RWPE1 (cell line): ENCODE measurements at regions not wholly inside any gene's neighbourhood (a gene's known extent, or its start where the extent isn't known, plus 50 kb on each side); places are given as distances from the start of the nearest gene placed in this dataset.

Source experiments
- CTCF ChIA-PET: fragments of 350-600 bp; sonication (Branson Sonifier 250); formaldehyde crosslinking; extraction: SDS; loops from one replicate; lab custom pipeline; 2021; lab: Yijun Ruan, JAX
- POLR2A ChIA-PET: fragments of 400-600 bp; formaldehyde crosslinking; extraction: SDS; loops from one replicate; lab custom pipeline; 2020; ENCODE audit warnings: antibody characterized with exemption; ENCODE audit not compliant: low non-redundant PET; lab: Yijun Ruan, JAX
- DNase-seq: peaks from one replicate; pipeline ENCODE4 v3.0.0; 2012; ENCODE audit warnings: low spot score
- H3K27ac ChIP-seq: fragments of 450-650 bp; 2 replicates; pipeline ENCODE4 v1.5.1; 2017
- TF ChIP-seq, protein P1 (sequence below): fragments of 450-650 bp; conservative IDR thresholded peaks from 2 replicates; pipeline ENCODE4 v1.5.1; 2017; ENCODE audit warnings: low read depth, mild to moderate bottlenecking

DNA sequence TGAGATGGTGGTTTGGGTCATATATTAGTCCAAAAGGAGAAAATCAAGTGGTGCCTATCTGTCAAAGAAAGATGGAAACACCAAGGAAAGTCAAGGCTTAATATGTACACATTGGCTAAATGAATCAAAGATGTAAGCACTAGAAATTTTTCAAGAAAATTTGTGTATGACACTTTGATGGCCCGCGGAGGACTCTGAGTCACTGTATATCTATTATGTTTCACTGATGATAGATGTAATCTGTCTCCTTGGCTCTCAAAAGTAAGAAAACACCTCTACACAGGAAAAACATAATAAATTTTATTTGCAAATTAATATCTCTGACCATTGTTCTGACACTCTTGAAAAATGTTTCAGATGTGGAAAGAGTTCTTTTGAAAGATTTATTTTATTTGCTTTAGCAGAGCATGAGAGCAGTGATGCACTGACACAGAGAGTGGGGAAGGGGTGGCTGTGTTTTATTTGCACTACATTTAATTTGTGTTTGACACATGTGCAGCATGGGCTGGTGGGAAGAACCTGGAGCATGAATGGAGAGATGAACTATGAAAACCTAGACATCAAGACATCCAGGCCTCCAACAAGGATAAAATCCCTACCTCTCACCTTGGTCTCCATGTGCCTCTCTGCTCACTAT is 180.8 kb upstream of the GAS1 start:
- H3K27ac ChIP-seq, result no peak overlapping the region
- no peak for DNase-seq
- ChIA-PET POLR2A (no interaction called here), CTCF (no interaction called here)
- TF ChIP-seq, protein P1, sequence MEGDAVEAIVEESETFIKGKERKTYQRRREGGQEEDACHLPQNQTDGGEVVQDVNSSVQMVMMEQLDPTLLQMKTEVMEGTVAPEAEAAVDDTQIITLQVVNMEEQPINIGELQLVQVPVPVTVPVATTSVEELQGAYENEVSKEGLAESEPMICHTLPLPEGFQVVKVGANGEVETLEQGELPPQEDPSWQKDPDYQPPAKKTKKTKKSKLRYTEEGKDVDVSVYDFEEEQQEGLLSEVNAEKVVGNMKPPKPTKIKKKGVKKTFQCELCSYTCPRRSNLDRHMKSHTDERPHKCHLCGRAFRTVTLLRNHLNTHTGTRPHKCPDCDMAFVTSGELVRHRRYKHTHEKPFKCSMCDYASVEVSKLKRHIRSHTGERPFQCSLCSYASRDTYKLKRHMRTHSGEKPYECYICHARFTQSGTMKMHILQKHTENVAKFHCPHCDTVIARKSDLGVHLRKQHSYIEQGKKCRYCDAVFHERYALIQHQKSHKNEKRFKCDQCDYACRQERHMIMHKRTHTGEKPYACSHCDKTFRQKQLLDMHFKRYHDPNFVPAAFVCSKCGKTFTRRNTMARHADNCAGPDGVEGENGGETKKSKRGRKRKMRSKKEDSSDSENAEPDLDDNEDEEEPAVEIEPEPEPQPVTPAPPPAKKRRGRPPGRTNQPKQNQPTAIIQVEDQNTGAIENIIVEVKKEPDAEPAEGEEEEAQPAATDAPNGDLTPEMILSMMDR, result no peak

DNA sequence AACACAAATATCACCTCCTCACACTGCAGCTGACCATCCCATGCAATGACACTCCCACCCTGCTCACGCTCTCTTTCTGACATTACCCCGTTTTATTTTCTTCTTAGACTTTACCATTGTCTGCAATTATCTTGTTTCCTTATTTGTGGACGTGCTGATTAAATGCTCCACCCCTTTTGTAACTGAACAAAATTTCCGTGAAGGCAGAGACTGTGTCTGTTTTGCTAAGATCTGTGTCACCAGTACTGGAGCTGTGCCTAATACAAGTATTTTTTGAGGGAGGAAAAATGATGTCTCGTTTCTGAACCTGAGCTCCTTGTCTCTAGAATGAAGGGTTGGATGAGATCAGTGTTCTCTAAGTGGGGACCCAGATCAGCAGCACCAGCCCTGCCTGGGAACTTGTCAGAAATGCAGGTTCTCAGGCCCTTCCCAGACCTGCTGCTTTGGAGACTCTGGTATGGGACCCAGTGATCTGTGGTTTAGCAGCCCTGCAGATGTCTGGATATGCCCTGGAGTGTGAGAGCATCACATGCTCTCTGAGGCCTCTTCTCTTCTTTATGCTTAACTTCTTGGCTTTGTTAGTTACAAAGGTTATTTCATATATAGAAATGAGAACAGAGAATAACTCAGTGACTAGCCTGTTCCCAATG is 181.7 kb upstream of the GAS1 start:
- CTCF ChIA-PET, result no interaction called here
- H3K27ac ChIP-seq, result no peak overlapping the region
- TF ChIP-seq, protein P1, result no peak
- POLR2A ChIA-PET, result no interaction called here
- DNase-seq, result no peak

DNA sequence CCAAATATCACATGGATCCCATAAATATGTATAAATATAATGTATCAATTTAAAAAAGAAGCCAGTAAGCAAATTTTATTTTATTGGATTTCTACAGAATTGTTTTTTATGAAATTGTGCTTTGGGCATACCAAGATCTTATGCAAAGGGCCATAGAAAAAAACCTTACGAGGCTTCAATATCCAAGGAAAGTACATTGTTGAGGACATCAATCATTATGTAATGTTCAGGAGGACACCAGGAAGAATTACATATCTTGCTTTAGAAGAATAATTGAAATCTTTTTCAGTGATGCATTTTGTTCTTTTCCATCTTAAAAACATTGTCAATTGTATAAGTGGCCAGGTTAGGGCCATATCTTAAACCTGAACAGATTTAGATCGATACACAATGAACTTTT is 187.8 kb upstream of the GAS1 start:
- CTCF ChIA-PET, result no interaction called here
- DNase-seq, result no peak
- TF ChIP-seq, protein P1, result no peak
- POLR2A ChIA-PET, result no interaction called here
- H3K27ac ChIP-seq, result no peak overlapping the region

DNA sequence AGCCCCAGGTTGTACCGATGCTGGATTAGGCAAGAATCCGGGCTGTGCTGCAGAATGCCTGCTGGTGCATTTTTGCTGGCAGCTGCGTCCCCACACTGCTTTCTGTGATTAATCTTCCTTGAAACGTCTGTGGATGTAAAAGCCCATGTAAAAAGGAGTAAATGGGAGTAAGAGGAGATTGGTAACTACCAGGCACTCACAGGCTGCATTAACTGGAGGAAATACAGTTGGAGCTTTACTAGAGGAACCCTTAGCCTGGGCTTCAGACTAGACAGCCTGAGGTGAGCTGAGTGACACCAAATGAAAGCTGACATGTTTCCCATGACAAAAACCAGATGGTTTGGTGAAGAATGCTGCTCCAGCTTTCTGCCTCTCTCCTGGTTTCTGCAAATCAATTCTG is 190.4 kb upstream of the GAS1 start:
- ChIA-PET POLR2A (no interaction called here), CTCF (no interaction called here)
- TF ChIP-seq, protein P1, result no peak
- no peak for DNase-seq
- no peak overlapping the region for H3K27ac ChIP-seq

DNA sequence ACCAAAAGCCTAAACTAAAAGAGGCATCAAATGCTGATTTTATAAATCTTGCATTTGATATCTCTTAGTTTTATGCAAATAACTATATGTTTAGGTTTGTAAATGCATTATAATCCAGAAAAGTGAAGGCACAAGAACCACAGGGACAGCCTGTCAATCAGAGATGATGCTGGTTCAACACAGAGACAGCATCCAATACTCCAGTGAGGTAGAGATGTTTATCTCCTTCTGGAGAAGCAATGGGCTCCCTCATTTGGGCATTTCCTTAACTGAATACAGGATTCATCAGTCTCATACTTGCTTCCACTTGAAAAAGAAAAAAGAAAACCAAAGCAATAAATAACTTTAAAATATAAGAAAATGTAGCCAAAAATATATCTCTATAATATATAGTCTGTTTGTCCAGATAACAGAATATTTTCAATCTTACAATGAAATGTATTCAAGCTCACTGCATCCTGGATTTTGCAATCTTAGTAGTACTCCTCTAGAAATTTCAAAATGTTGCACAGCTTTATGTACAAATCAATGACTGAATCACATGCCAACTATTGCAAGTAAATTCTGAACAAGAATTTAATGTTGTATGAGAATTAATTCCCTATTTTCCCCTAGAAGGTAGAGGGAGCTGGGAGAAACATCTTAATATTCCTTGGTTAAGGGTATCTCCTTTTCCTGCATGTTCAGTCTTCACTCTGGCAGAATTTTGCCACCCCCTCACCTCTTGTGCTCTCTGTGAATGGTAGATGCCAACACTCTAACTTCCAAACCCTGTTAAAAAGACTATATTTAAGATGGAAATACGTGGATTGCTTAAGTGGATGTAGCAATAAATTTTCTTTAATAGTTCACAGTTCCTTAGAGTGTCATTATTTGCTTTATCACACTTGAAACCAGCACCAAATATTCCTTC is 191.1 kb upstream of the GAS1 start:
- ChIA-PET CTCF (no interaction called here), POLR2A (no interaction called here)
- H3K27ac ChIP-seq, result no peak overlapping the region
- TF ChIP-seq, protein P1, result no peak
- DNase-seq, result no peak

DNA sequence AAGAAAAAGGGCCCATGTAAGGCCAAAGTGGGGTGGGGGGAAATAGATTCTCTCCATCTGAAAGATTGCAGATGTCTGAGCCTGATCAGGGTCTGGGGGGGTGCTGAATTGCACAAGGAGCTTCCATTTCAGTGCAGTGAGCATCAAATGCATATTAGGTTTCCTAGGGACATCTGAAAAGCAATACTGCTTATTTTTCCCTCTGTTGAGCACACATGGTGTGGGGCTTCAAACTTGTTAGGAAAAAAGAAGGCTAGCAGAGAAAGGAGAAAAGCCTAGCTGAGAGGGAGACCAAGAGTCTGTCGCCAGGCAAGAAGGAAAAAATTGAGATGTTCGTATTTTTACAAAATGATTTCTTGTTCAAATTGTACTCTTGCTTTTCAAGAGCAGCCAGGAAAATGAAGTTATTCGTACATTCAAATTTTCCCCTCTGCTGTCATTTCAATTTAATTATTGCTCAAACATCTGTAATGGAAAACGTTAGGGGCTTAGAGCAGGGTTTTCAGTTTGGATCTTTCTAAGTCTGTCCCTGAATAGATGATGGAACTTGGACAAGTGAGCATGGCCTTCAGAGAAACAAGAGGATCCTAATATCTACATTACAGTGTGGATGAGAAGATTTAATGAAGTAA is 191.9 kb upstream of the GAS1 start:
- DNase-seq, result no peak
- POLR2A ChIA-PET, result no interaction called here

More for the DNA sequence above, 191.9 kb upstream of the GAS1 start:
- CTCF ChIA-PET, result no interaction called here
- H3K27ac ChIP-seq, result no peak overlapping the region
- TF ChIP-seq, protein P1, result no peak
